OCI-LY3 (cell line): ENCODE measurements at regions not wholly inside any gene's neighbourhood (a gene's known extent, or its start where the extent isn't known, plus 50 kb on each side); places are given as distances from the start of the nearest gene placed in this dataset.

Experiments used
- H2AFZ ChIP-seq: fragments of 200-600, 300-600 bp; shearing (Covaris generic); 2 replicates; pipeline ENCODE4 v1.6.0; 2014; ENCODE audit warnings: antibody characterized with exemption, low read depth, low read length
- H3K27ac ChIP-seq: fragments of 200-600, 300-600 bp; sonication (generic); 2 replicates; pipeline ENCODE4 v1.5.1; 2014; ENCODE audit warnings: mild to moderate bottlenecking, low read length, moderate library complexity, mixed read lengths
- H3K27me3 ChIP-seq: fragments of 200-600, 300-600 bp; sonication (generic); 2 replicates; pipeline ENCODE4 v1.6.1; 2014; ENCODE audit warnings: low read depth, low read length, mixed read lengths
- H3K36me3 ChIP-seq: fragments of 200-600, 300-600 bp; sonication (generic); replicated peaks from 2 replicates; pipeline ENCODE3; 2014; ENCODE audit warnings: low read depth, low read length, mixed read lengths
- H3K4me1 ChIP-seq: fragments of 300-600, 200-600 bp; sonication (generic); 2 replicates; pipeline ENCODE4 v1.6.1; 2014; ENCODE audit warnings: low read length, mixed read lengths
- H3K4me2 ChIP-seq: fragments of 200-600, 300-600 bp; sonication (generic); 2 replicates; pipeline ENCODE4 v1.6.1; 2014; ENCODE audit warnings: low read length, mixed read lengths
- H3K4me3 ChIP-seq: fragments of 300-600, 200-600 bp; sonication (generic); 2 replicates; pipeline ENCODE4 v1.5.1; 2014; ENCODE audit warnings: antibody characterized with exemption, mild to moderate bottlenecking, low read length, moderate library complexity
- H3K79me2 ChIP-seq: fragments of 300-600, 200-600 bp; shearing (Covaris generic); 2 replicates; pipeline ENCODE4 v1.6.1; 2014; ENCODE audit warnings: mild to moderate bottlenecking, low read length, mixed read lengths
- H3K9ac ChIP-seq: fragments of 300-600, 200-600 bp; shearing (Covaris generic); 2 replicates; pipeline ENCODE4 v1.6.0; 2014; ENCODE audit warnings: mild to moderate bottlenecking, low read length, moderate library complexity
- H3K9me3 ChIP-seq: fragments of 200-600, 300-600 bp; shearing (Covaris generic); 2 replicates; pipeline ENCODE4 v1.6.1; 2014; ENCODE audit warnings: low read length, mixed read lengths; ENCODE audit not compliant: insufficient read depth
- H4K20me1 ChIP-seq: fragments of 200-600, 300-600 bp; sonication (generic); 2 replicates; pipeline ENCODE4 v1.6.1; 2016; ENCODE audit warnings: low read length, mixed read lengths; ENCODE audit not compliant: insufficient read depth
- CTCF ChIP-seq: fragments of 200-600, 300-600 bp; sonication (generic); IDR thresholded peaks from 2 replicates; pipeline ENCODE4 v1.5.1; 2014; ENCODE audit warnings: antibody characterized with exemption, low read length, low read depth
- EZH2phosphoT487 ChIP-seq: fragments of 200-600 bp; shearing (Covaris generic); IDR thresholded peaks from 2 replicates; pipeline ENCODE4 v1.6.1; 2018; ENCODE audit warnings: antibody characterized with exemption, mixed run types, low read depth

DNA sequence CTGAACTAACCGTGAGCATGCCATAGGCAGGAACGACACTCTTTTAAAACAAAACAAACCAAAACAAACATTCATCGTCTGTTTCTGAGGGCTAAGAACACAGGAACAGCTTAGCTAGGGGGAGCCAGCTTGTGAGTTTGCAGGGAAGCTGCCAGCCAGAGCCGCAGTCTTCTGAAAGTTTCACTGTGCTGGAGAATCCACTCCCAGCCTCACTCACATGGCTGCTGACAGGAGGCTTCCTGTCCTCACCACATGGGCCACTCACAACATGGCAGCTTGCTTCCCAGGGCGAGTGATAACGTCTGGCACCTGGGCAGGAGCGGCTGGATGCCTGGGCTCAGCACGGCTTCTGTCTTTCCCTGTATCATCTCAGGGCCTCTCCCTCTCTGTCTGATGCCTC is 275.2 kb downstream of the MSX2 start:
- no peaks in the 10 kb centered on the region for H3K36me3 ChIP-seq
- no peaks in the 10 kb centered on the region for H3K9me3 ChIP-seq
- no peak overlapping the region for H2AFZ ChIP-seq
- no peak for TF ChIP-seq CTCF
- no peaks in the 10 kb centered on the region for H4K20me1 ChIP-seq
- H3K79me2 ChIP-seq, result no peaks in the 10 kb centered on the region
- H3K9ac ChIP-seq, result no peak overlapping the region
- H3K27ac ChIP-seq, result no peak overlapping the region
- H3K4me2 ChIP-seq, result no peak overlapping the region
- no peaks in the 10 kb centered on the region for H3K27me3 ChIP-seq
- H3K4me1 ChIP-seq, result no peaks in the 10 kb centered on the region
- H3K4me3 ChIP-seq, result no peak overlapping the region

DNA sequence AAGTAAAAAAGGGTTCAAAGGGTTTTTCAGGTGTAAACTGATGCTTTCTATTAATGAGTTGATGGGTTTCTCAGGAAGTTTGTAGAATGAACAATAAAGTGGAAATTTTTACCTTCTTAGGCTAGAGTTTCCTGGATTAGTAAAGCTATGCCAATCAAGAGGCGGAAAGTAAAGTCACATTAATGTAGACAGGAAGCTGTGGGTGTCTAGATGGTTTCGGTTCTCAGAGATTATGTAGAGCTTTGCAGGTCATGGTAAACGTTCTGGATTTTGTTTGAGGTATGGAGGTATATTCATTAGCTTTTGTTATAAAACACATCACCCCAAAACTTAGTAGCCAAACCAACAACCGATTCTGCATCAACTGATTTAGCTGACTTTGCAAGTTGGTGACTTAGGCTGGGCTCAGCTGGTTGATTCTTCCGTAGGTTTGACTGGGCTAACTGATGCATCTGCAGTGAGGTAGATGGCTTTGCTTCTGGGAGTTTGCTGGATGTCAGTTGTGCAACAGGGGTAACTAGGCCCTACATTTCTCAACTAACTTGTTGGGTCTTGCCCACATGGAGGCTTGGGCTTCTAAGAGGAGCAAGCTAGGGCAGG is 273.8 kb downstream of the MSX2 start:
- Histone ChIP-seq H3K36me3 (no peaks in the 10 kb centered on the region), H2AFZ (no peak overlapping the region), H3K27me3 (no peaks in the 10 kb centered on the region), H3K27ac (no peak overlapping the region), H3K4me1 (no peaks in the 10 kb centered on the region), H3K4me2 (no peak overlapping the region), H3K9ac (no peak overlapping the region), H3K4me3 (no peak overlapping the region), H4K20me1 (no peaks in the 10 kb centered on the region), H3K79me2 (no peaks in the 10 kb centered on the region), H3K9me3 (no peaks in the 10 kb centered on the region)
- TF ChIP-seq EZH2phosphoT487 (no peak), CTCF (no peak)

DNA sequence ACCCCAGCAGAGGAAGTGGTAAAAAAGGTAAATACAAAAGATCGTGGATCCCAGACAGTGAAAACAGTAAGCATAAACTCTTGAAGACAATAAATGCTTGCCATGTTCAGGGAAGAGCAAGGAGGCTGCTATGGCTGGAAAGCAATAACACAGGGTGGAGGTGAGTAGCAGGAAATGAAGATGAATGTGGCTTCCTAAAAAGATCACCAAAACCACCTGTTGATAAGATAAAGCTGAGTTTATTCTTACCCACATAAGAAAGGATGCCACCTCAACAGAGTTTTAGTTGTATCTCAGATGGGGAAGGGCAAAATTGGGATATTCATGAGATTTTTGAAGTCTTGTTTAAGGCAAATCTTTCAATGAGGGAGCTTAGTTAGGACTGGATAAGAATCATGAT is 273.3 kb downstream of the MSX2 start:
- Histone ChIP-seq H3K27me3 (no peaks in the 10 kb centered on the region), H3K4me1 (no peaks in the 10 kb centered on the region), H2AFZ (no peak overlapping the region), H3K4me2 (no peak overlapping the region), H3K4me3 (no peak overlapping the region), H3K9me3 (no peaks in the 10 kb centered on the region), H3K27ac (no peak overlapping the region), H3K79me2 (no peaks in the 10 kb centered on the region), H3K36me3 (no peaks in the 10 kb centered on the region), H3K9ac (no peak overlapping the region), H4K20me1 (no peaks in the 10 kb centered on the region)
- no peak for TF ChIP-seq CTCF
- no peak for TF ChIP-seq EZH2phosphoT487

- no peaks in the 10 kb centered on the region for H3K79me2 ChIP-seq
- no peaks in the 10 kb centered on the region for H3K4me1 ChIP-seq
- no peaks in the 10 kb centered on the region for H3K36me3 ChIP-seq
- H3K4me3 ChIP-seq, result no peak overlapping the region
- H4K20me1 ChIP-seq, result no peaks in the 10 kb centered on the region
- no peak overlapping the region for H3K27ac ChIP-seq
- H3K9me3 ChIP-seq, result no peaks in the 10 kb centered on the region
- no peaks in the 10 kb centered on the region for H3K27me3 ChIP-seq
- no peak overlapping the region for H3K9ac ChIP-seq
- no peak overlapping the region for H2AFZ ChIP-seq
- no peak for TF ChIP-seq EZH2phosphoT487
- no peak for TF ChIP-seq CTCF
- H3K4me2 ChIP-seq, result no peak overlapping the region
Measured at GRCh38 chr5:174996941-174997340, 272.6 kb downstream of the MSX2 start.
